ENCODE measurements at regions not wholly inside any gene's neighbourhood (a gene's known extent, or its start where the extent isn't known, plus 50 kb on each side); places are given as distances from the start of the nearest gene placed in this dataset.

DNA sequence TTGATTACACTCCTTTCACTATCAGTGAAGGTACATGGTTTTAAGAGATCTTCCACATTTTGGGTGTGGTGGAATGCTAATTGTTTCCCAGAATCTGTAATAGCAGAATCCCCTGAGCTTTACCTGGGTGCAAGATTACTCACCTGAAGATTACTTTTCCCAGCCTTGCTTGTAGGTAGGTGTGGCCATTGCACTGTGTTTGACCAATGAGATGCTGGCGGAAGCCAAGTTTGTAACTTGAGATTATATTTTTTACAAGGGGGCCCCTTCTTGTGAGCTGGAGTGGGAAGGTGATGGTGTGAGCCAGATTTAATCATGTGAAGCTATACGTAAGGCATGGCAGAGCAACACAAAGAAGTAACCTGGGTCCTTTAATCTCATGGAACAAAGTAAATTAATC is 294.3 kb downstream of the TOX3 start:
- H3K36me3 Mint-ChIP-seq (ENCODE audit: low read depth): peaks cover 6% of the 10 kb centered on the region; the same call in 2 of the 3 replicates
- TF ChIP-seq STAT1 (IDR thresholded peaks at IDR 0.05; ENCODE audit: unreplicated experiment) (no peak), ZNF331 (CRISPR knock-in tag; IDR thresholded peaks at IDR 0.05; ENCODE audit: low read depth) (no peak)
- TF ChIP-seq, protein P1, sequence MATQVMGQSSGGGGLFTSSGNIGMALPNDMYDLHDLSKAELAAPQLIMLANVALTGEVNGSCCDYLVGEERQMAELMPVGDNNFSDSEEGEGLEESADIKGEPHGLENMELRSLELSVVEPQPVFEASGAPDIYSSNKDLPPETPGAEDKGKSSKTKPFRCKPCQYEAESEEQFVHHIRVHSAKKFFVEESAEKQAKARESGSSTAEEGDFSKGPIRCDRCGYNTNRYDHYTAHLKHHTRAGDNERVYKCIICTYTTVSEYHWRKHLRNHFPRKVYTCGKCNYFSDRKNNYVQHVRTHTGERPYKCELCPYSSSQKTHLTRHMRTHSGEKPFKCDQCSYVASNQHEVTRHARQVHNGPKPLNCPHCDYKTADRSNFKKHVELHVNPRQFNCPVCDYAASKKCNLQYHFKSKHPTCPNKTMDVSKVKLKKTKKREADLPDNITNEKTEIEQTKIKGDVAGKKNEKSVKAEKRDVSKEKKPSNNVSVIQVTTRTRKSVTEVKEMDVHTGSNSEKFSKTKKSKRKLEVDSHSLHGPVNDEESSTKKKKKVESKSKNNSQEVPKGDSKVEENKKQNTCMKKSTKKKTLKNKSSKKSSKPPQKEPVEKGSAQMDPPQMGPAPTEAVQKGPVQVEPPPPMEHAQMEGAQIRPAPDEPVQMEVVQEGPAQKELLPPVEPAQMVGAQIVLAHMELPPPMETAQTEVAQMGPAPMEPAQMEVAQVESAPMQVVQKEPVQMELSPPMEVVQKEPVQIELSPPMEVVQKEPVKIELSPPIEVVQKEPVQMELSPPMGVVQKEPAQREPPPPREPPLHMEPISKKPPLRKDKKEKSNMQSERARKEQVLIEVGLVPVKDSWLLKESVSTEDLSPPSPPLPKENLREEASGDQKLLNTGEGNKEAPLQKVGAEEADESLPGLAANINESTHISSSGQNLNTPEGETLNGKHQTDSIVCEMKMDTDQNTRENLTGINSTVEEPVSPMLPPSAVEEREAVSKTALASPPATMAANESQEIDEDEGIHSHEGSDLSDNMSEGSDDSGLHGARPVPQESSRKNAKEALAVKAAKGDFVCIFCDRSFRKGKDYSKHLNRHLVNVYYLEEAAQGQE (IDR thresholded peaks at IDR 0.05; ENCODE audit: unreplicated experiment): no peak
- TF ChIP-seq, protein P2, sequence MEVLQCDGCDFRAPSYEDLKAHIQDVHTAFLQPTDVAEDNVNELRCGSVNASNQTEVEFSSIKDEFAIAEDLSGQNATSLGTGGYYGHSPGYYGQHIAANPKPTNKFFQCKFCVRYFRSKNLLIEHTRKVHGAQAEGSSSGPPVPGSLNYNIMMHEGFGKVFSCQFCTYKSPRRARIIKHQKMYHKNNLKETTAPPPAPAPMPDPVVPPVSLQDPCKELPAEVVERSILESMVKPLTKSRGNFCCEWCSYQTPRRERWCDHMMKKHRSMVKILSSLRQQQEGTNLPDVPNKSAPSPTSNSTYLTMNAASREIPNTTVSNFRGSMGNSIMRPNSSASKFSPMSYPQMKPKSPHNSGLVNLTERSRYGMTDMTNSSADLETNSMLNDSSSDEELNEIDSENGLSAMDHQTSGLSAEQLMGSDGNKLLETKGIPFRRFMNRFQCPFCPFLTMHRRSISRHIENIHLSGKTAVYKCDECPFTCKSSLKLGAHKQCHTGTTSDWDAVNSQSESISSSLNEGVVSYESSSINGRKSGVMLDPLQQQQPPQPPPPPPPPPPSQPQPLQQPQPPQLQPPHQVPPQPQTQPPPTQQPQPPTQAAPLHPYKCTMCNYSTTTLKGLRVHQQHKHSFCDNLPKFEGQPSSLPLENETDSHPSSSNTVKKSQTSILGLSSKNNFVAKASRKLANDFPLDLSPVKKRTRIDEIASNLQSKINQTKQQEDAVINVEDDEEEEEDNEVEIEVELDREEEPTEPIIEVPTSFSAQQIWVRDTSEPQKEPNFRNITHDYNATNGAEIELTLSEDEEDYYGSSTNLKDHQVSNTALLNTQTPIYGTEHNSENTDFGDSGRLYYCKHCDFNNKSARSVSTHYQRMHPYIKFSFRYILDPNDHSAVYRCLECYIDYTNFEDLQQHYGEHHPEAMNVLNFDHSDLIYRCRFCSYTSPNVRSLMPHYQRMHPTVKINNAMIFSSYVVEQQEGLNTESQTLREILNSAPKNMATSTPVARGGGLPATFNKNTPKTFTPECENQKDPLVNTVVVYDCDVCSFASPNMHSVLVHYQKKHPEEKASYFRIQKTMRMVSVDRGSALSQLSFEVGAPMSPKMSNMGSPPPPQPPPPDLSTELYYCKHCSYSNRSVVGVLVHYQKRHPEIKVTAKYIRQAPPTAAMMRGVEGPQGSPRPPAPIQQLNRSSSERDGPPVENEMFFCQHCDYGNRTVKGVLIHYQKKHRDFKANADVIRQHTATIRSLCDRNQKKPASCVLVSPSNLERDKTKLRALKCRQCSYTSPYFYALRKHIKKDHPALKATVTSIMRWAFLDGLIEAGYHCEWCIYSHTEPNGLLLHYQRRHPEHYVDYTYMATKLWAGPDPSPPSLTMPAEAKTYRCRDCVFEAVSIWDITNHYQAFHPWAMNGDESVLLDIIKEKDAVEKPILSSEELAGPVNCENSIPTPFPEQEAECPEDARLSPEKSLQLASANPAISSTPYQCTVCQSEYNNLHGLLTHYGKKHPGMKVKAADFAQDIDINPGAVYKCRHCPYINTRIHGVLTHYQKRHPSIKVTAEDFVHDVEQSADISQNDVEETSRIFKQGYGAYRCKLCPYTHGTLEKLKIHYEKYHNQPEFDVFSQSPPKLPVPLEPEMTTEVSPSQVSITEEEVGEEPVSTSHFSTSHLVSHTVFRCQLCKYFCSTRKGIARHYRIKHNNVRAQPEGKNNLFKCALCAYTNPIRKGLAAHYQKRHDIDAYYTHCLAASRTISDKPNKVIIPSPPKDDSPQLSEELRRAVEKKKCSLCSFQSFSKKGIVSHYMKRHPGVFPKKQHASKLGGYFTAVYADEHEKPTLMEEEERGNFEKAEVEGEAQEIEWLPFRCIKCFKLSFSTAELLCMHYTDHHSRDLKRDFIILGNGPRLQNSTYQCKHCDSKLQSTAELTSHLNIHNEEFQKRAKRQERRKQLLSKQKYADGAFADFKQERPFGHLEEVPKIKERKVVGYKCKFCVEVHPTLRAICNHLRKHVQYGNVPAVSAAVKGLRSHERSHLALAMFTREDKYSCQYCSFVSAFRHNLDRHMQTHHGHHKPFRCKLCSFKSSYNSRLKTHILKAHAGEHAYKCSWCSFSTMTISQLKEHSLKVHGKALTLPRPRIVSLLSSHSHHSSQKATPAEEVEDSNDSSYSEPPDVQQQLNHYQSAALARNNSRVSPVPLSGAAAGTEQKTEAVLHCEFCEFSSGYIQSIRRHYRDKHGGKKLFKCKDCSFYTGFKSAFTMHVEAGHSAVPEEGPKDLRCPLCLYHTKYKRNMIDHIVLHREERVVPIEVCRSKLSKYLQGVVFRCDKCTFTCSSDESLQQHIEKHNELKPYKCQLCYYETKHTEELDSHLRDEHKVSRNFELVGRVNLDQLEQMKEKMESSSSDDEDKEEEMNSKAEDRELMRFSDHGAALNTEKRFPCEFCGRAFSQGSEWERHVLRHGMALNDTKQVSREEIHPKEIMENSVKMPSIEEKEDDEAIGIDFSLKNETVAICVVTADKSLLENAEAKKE (CRISPR knock-in tag; IDR thresholded peaks at IDR 0.05): no peak
- Histone ChIP-seq H3K27me3 (ENCODE audit: insufficient read depth) (no peaks in the 10 kb centered on the region), H3K4me3 (no peak overlapping the region), H2AFZ (no peak overlapping the region), H3K27ac (ENCODE audit: low read depth) (peak overlapping the region; percentile 22; the same call in 1 of the 2 replicates), H4K20me1 (replicated peaks; ENCODE audit: insufficient read depth) (no peaks in the 10 kb centered on the region), H3K9me2 (ENCODE audit: insufficient read depth) (peaks cover 13% of the 10 kb centered on the region; the same call in 1 of the 2 replicates), H3K36me3 (ENCODE audit: insufficient read depth) (no peaks in the 10 kb centered on the region), H3K79me2 (replicated peaks; ENCODE audit: insufficient read depth) (no peaks in the 10 kb centered on the region), H3F3A (replicated peaks; ENCODE audit: low read depth) (0 out of 2 replicates have a peak, but pooled peaks cover 3% of the 10 kb centered on the region), H3K4me2 (0 out of 2 replicates have a peak overlapping the region, but pooled peaks have one; percentile 28), H3K4me1 (ENCODE audit: insufficient read depth) (peaks cover 32% of the 10 kb centered on the region)
- H3K9me3 Mint-ChIP-seq: peaks cover 9% of the 10 kb centered on the region
- H3K27me3 Mint-ChIP-seq (ENCODE audit: insufficient read depth, low read depth, poor library complexity): no peaks in the 10 kb centered on the region
- no peak overlapping the region; the same call in 1 of the 2 replicates for H3K27ac Mint-ChIP-seq
- H3K4me1 Mint-ChIP-seq: peaks cover 24% of the 10 kb centered on the region
- DNase-seq (ENCODE audit: low spot score): peak; percentile 73
- no peak overlapping the region for H3K4me3 Mint-ChIP-seq
- peak; percentile 94 for ATAC-seq
